Activated CD4-positive, alpha-beta memory T cell treated with anti-CD3 and anti-CD28 coated beads for 36 hours (primary cell): ENCODE measurements at regions not wholly inside any gene's neighbourhood (a gene's known extent, or its start where the extent isn't known, plus 50 kb on each side); places are given as distances from the start of the nearest gene placed in this dataset.
A peak's percentile ranks its signal among the peaks of the same experiment; 100 is the strongest.
"Not testable (repeated sequence)": the region's sequence is repeated elsewhere in the genome, so short reads cannot be mapped to it uniquely, and the experiment has no call there.

Experiments used
- CTCF ChIA-PET: fragments of 350-600 bp; sonication (Branson Sonifier 250); formaldehyde crosslinking; loops from one replicate; lab custom pipeline; 2021; ENCODE audit warnings: antibody characterized with exemption, inconsistent platforms; lab: Charles Lee
- POLR2A ChIA-PET: fragments of 350-600 bp; sonication (Branson Sonifier 250); formaldehyde crosslinking; loops from one replicate; lab custom pipeline; 2021; ENCODE audit warnings: antibody characterized with exemption; lab: Charles Lee
- DNase-seq: peaks from one replicate; pipeline ENCODE4 v3.0.0-alpha.2; 2020
- H3K27ac Mint-ChIP-seq: one replicate; pipeline ENCODE4 v1.8.0; 2021; ENCODE audit warnings: mixed read lengths
- H3K27me3 Mint-ChIP-seq: one replicate; pipeline ENCODE4 v1.8.0; 2021; ENCODE audit warnings: mixed read lengths
- H3K36me3 Mint-ChIP-seq: one replicate; pipeline ENCODE4 v1.8.0; 2021; ENCODE audit warnings: mixed read lengths
- H3K4me1 Mint-ChIP-seq: one replicate; pipeline ENCODE4 v1.8.0; 2021; ENCODE audit warnings: low read depth, mixed read lengths
- H3K4me3 Mint-ChIP-seq: one replicate; pipeline ENCODE4 v1.8.0; 2021; ENCODE audit warnings: mild to moderate bottlenecking, mixed read lengths
- H3K9me3 Mint-ChIP-seq: one replicate; pipeline ENCODE4 v1.8.0; 2021; ENCODE audit warnings: mixed read lengths
- intact Hi-C: fragments of 100-400 bp; cut with micrococcal nuclease; formaldehyde crosslinking; loops from one replicate; pipeline ENCODE4 v1.15.1; 2023

- H3K36me3 Mint-ChIP-seq, DNase-seq, intact Hi-C loops, H3K27ac Mint-ChIP-seq, H3K27me3 Mint-ChIP-seq, H3K4me3 Mint-ChIP-seq, POLR2A ChIA-PET, H3K4me1 Mint-ChIP-seq, H3K9me3 Mint-ChIP-seq, CTCF ChIA-PET: not testable (repeated sequence)
Measured at GRCh38 chr15:20215700-20216099, 325.9 kb downstream of the GOLGA6L6 start.

- H3K27me3 Mint-ChIP-seq, H3K36me3 Mint-ChIP-seq, H3K9me3 Mint-ChIP-seq, H3K4me3 Mint-ChIP-seq, H3K27ac Mint-ChIP-seq, intact Hi-C loops, POLR2A ChIA-PET, DNase-seq, CTCF ChIA-PET, H3K4me1 Mint-ChIP-seq: not testable (repeated sequence)
Measured at GRCh38 chr15:20214101-20214500, 327.5 kb downstream of the GOLGA6L6 start.

DNA sequence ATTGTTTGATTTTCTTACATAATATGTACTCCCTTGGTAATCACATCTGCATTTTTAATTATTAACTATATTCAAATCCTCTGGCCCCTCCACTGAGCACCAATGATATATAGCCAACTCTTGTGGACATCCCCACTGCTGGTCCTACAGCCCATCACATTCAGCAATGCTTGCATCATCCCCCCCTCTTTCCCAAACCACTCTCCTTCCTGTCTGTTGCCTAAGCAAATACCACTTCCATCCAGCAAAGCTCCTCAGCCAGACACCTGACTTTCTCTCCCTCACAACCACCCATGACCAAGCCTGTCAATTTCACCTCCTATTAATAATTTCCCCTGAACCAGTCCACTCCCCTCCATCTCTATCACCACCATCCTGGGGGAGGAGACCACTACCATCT lies 330.1 kb downstream of the GOLGA6L6 start:
- H3K9me3 Mint-ChIP-seq, H3K27ac Mint-ChIP-seq, H3K4me3 Mint-ChIP-seq, H3K4me1 Mint-ChIP-seq, H3K27me3 Mint-ChIP-seq, DNase-seq, POLR2A ChIA-PET, H3K36me3 Mint-ChIP-seq, intact Hi-C loops, CTCF ChIA-PET: not testable (repeated sequence)

- H3K27me3 Mint-ChIP-seq, H3K27ac Mint-ChIP-seq, POLR2A ChIA-PET, H3K9me3 Mint-ChIP-seq, DNase-seq, H3K4me1 Mint-ChIP-seq, H3K4me3 Mint-ChIP-seq, intact Hi-C loops, H3K36me3 Mint-ChIP-seq: not testable (repeated sequence)
- CTCF ChIA-PET = interaction anchor here (1.1 kb wide), 1 partner anchor 16 kb away, joined by 3 read pairs; no protein-coding TSS in a partner anchor
Measured at GRCh38 chr15:20209973-20210372, 331.6 kb downstream of the GOLGA6L6 start.

- H3K27me3 Mint-ChIP-seq, POLR2A ChIA-PET, H3K4me1 Mint-ChIP-seq, DNase-seq, intact Hi-C loops, H3K36me3 Mint-ChIP-seq, H3K9me3 Mint-ChIP-seq, H3K4me3 Mint-ChIP-seq, CTCF ChIA-PET, H3K27ac Mint-ChIP-seq: not testable (repeated sequence)
Measured at GRCh38 chr15:20207607-20208006, 334.0 kb downstream of the GOLGA6L6 start.

DNA sequence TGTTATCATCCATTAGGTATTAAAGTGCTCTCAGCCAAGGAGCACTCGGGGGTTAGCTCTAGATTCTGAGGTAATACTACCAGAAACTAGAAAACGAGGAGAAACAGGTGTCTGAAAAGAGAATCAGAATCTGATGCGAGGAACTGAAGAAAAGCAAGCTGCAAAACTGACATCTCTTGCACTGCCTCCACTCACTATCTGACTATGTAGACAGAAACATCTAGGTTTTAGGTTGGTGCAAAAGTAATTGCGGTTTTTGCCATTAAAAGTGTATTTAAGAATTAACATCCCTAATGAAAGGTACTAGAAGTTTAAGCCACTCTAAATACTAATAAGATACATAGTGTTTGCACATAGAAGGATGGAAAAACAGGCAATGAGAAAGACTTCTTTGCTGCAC lies 334.4 kb downstream of the GOLGA6L6 start:
- POLR2A ChIA-PET, H3K9me3 Mint-ChIP-seq, intact Hi-C loops, H3K27ac Mint-ChIP-seq, CTCF ChIA-PET, H3K4me3 Mint-ChIP-seq, H3K36me3 Mint-ChIP-seq, H3K27me3 Mint-ChIP-seq, H3K4me1 Mint-ChIP-seq, DNase-seq: not testable (repeated sequence)

DNA sequence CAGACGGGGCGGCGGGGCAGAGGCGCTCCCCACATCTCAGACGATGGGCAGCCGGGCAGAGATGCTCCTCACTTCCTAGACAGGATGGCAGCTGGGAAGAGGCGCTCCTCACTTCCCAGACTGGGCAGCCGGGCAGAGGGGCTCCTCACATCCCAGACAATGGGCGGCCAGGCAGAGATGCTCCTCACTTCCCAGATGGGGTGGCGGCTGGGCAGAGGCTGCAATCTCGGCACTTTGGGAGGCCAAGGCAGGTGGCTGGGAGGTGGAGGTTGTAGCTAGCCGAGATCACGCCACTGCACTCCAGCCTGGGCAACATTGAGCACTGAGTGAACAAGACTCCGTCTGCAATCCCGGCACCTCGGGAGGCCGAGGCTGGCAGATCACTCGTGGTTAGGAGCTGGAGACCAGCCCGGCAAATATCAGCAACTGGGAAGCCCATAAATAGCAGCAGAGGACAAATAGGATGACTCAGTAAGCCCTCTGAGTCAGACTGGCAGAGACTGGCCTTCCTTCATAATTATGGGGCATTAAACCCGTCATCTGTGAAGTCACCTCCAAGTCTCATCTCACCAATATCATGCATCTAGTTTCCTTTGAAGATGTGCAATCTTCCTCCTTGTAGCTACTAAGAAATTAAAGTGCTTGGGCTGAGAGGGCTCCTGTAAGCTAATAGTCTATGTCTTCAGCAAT lies 337.3 kb downstream of the GOLGA6L6 start:
- POLR2A ChIA-PET, intact Hi-C loops, CTCF ChIA-PET, H3K4me1 Mint-ChIP-seq, H3K36me3 Mint-ChIP-seq, H3K4me3 Mint-ChIP-seq, H3K27me3 Mint-ChIP-seq, DNase-seq, H3K9me3 Mint-ChIP-seq, H3K27ac Mint-ChIP-seq: not testable (repeated sequence)

DNA sequence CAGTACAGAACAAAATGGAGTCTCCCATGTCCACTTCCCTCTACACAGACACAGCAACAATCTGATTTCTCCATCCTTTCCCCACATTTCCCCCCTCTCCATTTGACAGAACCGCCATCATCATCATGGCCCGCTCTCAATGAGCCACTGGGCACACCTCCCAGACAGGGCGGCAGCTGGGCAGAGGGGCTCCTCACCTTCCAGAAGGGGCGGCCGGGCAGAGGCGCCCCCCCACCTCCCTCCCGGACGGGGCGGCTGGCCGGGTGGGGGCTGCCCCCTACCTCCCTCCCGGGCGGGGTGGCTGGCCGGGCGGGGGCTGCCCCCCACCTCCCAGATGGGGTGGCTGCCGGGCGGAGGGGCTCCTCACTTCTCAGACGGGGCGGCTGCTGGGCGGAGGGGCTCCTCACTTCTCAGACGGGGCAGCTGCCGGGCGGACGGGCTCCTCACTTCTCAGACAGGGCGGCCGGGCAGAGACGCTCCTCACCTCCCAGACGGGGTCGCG lies 337.9 kb downstream of the GOLGA6L6 start:
- H3K27me3 Mint-ChIP-seq, intact Hi-C loops, H3K9me3 Mint-ChIP-seq, H3K27ac Mint-ChIP-seq, H3K36me3 Mint-ChIP-seq, H3K4me1 Mint-ChIP-seq, CTCF ChIA-PET, H3K4me3 Mint-ChIP-seq, POLR2A ChIA-PET, DNase-seq: not testable (repeated sequence)

GRCh38 chr15:20194591-20195198 lies 346.9 kb downstream of the GOLGA6L6 start:
- DNase-seq, H3K27ac Mint-ChIP-seq, H3K36me3 Mint-ChIP-seq, POLR2A ChIA-PET, intact Hi-C loops, H3K4me3 Mint-ChIP-seq, H3K9me3 Mint-ChIP-seq, H3K4me1 Mint-ChIP-seq, H3K27me3 Mint-ChIP-seq: not testable (repeated sequence)
- CTCF ChIA-PET = interaction anchor here (0.8 to 1.1 kb wide), 2 partner anchors 15 to 41 kb away, joined by 3 read pairs; no protein-coding TSS in a partner anchor

GRCh38 chr15:20192982-20193929 lies 348.3 kb downstream of the GOLGA6L6 start:
- H3K27me3 Mint-ChIP-seq, H3K9me3 Mint-ChIP-seq, H3K36me3 Mint-ChIP-seq, H3K27ac Mint-ChIP-seq, H3K4me1 Mint-ChIP-seq, H3K4me3 Mint-ChIP-seq, intact Hi-C loops, POLR2A ChIA-PET: not testable (repeated sequence)
- CTCF ChIA-PET = interaction anchor here (1.1 kb wide), 1 partner anchor 16 kb away, joined by 3 read pairs; no protein-coding TSS in a partner anchor
- peak; percentile 66 for DNase-seq

- H3K9me3 Mint-ChIP-seq, H3K4me3 Mint-ChIP-seq, CTCF ChIA-PET, H3K4me1 Mint-ChIP-seq, intact Hi-C loops, H3K27ac Mint-ChIP-seq, H3K36me3 Mint-ChIP-seq, POLR2A ChIA-PET, DNase-seq, H3K27me3 Mint-ChIP-seq: not testable (repeated sequence)
Measured at GRCh38 chr15:20191508-20192125, 350.0 kb downstream of the GOLGA6L6 start.

DNA sequence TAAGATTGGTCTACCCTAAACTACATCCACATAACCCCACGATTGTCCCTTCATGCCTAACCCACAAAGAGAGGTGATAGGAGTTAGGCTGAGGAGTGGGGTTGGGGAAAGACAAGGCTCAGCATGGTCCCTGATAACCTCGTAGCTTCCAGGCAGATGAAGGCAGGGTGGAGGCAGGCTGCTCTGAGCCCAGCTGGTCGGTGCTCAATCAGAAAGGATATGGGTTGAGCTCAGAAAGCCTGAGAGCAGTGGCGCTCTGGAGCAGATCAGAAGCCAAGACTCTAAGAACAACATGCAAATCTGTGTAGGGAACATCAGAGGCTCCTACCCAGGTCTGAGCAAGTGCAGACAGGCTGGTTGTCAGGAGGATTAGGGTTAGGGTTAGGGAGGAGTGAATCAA lies 353.0 kb downstream of the GOLGA6L6 start:
- H3K27ac Mint-ChIP-seq, H3K4me3 Mint-ChIP-seq, H3K27me3 Mint-ChIP-seq, DNase-seq, POLR2A ChIA-PET, H3K4me1 Mint-ChIP-seq, H3K36me3 Mint-ChIP-seq, CTCF ChIA-PET, intact Hi-C loops, H3K9me3 Mint-ChIP-seq: not testable (repeated sequence)
